ENCODE measurements at regions not wholly inside any gene's neighbourhood (a gene's known extent, or its start where the extent isn't known, plus 50 kb on each side); places are given as distances from the start of the nearest gene placed in this dataset.

DNA sequence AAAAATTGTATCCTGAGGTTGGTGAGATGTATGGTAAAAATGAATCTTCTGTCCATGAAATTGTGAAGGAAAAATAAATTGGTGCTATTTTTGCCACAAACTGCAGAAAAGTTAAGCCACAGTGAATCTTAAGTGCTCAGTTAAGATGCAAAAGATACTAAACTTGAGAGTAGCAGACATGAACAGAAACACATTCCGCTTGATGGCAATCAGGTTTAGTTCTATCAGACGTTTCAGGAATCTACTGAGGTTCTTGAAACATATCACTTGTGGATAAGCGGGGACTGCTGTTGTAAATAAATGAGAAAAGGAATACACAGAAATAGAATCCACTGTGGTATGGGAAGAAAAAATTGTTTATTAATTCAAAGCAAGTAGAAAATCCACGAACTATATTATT is 311.2 kb upstream of the PRR16 start:
- TF ChIP-seq, protein P1, sequence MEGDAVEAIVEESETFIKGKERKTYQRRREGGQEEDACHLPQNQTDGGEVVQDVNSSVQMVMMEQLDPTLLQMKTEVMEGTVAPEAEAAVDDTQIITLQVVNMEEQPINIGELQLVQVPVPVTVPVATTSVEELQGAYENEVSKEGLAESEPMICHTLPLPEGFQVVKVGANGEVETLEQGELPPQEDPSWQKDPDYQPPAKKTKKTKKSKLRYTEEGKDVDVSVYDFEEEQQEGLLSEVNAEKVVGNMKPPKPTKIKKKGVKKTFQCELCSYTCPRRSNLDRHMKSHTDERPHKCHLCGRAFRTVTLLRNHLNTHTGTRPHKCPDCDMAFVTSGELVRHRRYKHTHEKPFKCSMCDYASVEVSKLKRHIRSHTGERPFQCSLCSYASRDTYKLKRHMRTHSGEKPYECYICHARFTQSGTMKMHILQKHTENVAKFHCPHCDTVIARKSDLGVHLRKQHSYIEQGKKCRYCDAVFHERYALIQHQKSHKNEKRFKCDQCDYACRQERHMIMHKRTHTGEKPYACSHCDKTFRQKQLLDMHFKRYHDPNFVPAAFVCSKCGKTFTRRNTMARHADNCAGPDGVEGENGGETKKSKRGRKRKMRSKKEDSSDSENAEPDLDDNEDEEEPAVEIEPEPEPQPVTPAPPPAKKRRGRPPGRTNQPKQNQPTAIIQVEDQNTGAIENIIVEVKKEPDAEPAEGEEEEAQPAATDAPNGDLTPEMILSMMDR (IDR thresholded peaks at IDR 0.05; ENCODE audit: control insufficient read depth, extremely low read depth, insufficient read depth): no peak
- no peak for DNase-seq (ENCODE audit: low read depth)
- H3K4me3 ChIP-seq (ENCODE audit: low read depth, low read length): no peak overlapping the region

GRCh38 chr5:120153551-120153950 is 310.5 kb upstream of the PRR16 start:
- H3K4me3 ChIP-seq (ENCODE audit: low read depth, low read length): no peak overlapping the region
- TF ChIP-seq, protein P1 (IDR thresholded peaks at IDR 0.05; ENCODE audit: control insufficient read depth, extremely low read depth, insufficient read depth): no peak
- DNase-seq (ENCODE audit: low read depth): no peak

GRCh38 chr5:120155873-120156272 is 308.2 kb upstream of the PRR16 start:
- no peak for DNase-seq (ENCODE audit: low read depth)
- TF ChIP-seq, protein P1 (IDR thresholded peaks at IDR 0.05; ENCODE audit: control insufficient read depth, extremely low read depth, insufficient read depth): no peak

DNA sequence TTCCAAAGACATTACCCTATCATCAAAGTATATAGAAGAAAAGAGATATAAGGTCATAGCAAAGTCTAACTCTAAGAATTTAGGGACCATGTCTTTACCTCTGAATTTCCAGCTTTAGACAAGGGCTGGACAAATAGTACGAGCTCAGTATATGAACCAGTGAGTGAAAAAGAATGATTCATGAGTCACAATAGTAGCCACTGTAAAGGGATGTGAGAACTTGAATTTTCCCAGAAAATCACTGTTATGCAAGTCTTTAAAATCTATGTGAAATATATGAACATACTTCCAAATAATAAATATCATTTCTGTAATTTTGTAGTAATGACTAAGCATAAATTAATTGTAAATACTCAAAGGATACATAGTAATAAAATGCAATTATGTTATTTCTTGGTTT is 305.9 kb upstream of the PRR16 start:
- no peak for DNase-seq (ENCODE audit: low read depth)
- H3K4me3 ChIP-seq (ENCODE audit: low read depth, low read length): no peak overlapping the region
- TF ChIP-seq, protein P1 (IDR thresholded peaks at IDR 0.05; ENCODE audit: control insufficient read depth, extremely low read depth, insufficient read depth): no peak

More at GRCh38 chr5:120155873-120156272, 308.2 kb upstream of the PRR16 start:
- H3K4me3 ChIP-seq (ENCODE audit: low read depth, low read length): no peak overlapping the region

GRCh38 chr5:120159155-120159554 is 304.9 kb upstream of the PRR16 start:
- no peak for DNase-seq (ENCODE audit: low read depth)

GRCh38 chr5:120160124-120160895 is 303.8 kb upstream of the PRR16 start:
- no peak overlapping the region for H3K4me3 ChIP-seq (ENCODE audit: low read depth, low read length)
- DNase-seq (ENCODE audit: low read depth): no peak
- TF ChIP-seq, protein P1 (IDR thresholded peaks at IDR 0.05; ENCODE audit: control insufficient read depth, extremely low read depth, insufficient read depth): no peak

More at GRCh38 chr5:120159155-120159554, 304.9 kb upstream of the PRR16 start:
- H3K4me3 ChIP-seq (ENCODE audit: low read depth, low read length): no peak overlapping the region
- TF ChIP-seq, protein P1 (IDR thresholded peaks at IDR 0.05; ENCODE audit: control insufficient read depth, extremely low read depth, insufficient read depth): no peak

GRCh38 chr5:120162321-120162720 is 301.8 kb upstream of the PRR16 start:
- TF ChIP-seq, protein P1 (IDR thresholded peaks at IDR 0.05; ENCODE audit: control insufficient read depth, extremely low read depth, insufficient read depth): no peak
- H3K4me3 ChIP-seq (ENCODE audit: low read depth, low read length): no peak overlapping the region
- no peak for DNase-seq (ENCODE audit: low read depth)

Data from LNCaP clone FGC (cell line).